ENCODE measurements at regions not wholly inside any gene's neighbourhood (a gene's known extent, or its start where the extent isn't known, plus 50 kb on each side); places are given as distances from the start of the nearest gene placed in this dataset.

- TF ChIP-seq TSHZ2 (CRISPR knock-in tag; IDR thresholded peaks at IDR 0.05) = no peak
- TF ChIP-seq PATZ1 (CRISPR knock-in tag; IDR thresholded peaks at IDR 0.05; ENCODE audit: borderline replicate concordance) = no peak
- TF ChIP-seq SNAI2 (CRISPR knock-in tag; IDR thresholded peaks at IDR 0.05) = no peak
- TF ChIP-seq TCF4 (CRISPR knock-in tag; IDR thresholded peaks at IDR 0.05; ENCODE audit: borderline replicate concordance) = no peak
These were observed 385.6 kb upstream of the OR4E1 start for GRCh38 chr14:22059201-22059600.
